ENCODE measurements at regions not wholly inside any gene's neighbourhood (a gene's known extent, or its start where the extent isn't known, plus 50 kb on each side); places are given as distances from the start of the nearest gene placed in this dataset.

DNA sequence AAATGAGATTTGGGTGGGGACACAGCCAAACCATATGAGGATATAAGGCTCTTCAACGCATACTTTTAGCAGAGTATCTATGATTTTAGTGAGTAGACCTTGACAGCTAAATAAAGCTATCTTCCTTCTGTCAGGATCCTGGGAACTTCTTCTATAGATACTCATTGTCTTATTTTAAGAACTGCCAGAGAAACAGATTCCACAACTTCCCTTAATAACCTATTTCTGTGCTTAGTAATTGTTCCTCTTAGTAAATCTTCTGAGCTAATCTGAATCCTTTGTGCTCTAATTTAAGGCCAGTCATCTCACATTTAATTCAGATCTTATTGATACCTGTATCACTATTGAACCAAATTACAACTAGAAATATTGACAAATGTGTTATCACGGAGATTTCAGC, 64.0 kb upstream of the CEP85L start:
- H3K4me2 ChIP-seq = no peak overlapping the region
- H4K20me1 ChIP-seq (ENCODE audit: insufficient read depth) = no peaks in the 10 kb centered on the region
- H3K36me3 ChIP-seq (ENCODE audit: insufficient read depth) = no peaks in the 10 kb centered on the region
- H3K27me3 ChIP-seq (ENCODE audit: insufficient read depth, low read depth) = no peaks in the 10 kb centered on the region
- H3K79me2 ChIP-seq (ENCODE audit: insufficient read depth, low read depth) = no peaks in the 10 kb centered on the region
- no peak overlapping the region for H3K9ac ChIP-seq
- TF ChIP-seq, protein P1, sequence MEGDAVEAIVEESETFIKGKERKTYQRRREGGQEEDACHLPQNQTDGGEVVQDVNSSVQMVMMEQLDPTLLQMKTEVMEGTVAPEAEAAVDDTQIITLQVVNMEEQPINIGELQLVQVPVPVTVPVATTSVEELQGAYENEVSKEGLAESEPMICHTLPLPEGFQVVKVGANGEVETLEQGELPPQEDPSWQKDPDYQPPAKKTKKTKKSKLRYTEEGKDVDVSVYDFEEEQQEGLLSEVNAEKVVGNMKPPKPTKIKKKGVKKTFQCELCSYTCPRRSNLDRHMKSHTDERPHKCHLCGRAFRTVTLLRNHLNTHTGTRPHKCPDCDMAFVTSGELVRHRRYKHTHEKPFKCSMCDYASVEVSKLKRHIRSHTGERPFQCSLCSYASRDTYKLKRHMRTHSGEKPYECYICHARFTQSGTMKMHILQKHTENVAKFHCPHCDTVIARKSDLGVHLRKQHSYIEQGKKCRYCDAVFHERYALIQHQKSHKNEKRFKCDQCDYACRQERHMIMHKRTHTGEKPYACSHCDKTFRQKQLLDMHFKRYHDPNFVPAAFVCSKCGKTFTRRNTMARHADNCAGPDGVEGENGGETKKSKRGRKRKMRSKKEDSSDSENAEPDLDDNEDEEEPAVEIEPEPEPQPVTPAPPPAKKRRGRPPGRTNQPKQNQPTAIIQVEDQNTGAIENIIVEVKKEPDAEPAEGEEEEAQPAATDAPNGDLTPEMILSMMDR (conservative IDR thresholded peaks at IDR 0.05; ENCODE audit: low read depth, low read length) = no peak
- H3K4me1 ChIP-seq (ENCODE audit: low read depth, poor library complexity, severe bottlenecking) = no peaks in the 10 kb centered on the region
- no peak overlapping the region for H3K4me3 ChIP-seq (IDR thresholded peaks at IDR 0.05; ENCODE audit: insufficient read depth, low read depth, low read length)
- H3K27ac ChIP-seq = no peak overlapping the region
- no peak overlapping the region for H2AFZ ChIP-seq (ENCODE audit: low read depth)

DNA sequence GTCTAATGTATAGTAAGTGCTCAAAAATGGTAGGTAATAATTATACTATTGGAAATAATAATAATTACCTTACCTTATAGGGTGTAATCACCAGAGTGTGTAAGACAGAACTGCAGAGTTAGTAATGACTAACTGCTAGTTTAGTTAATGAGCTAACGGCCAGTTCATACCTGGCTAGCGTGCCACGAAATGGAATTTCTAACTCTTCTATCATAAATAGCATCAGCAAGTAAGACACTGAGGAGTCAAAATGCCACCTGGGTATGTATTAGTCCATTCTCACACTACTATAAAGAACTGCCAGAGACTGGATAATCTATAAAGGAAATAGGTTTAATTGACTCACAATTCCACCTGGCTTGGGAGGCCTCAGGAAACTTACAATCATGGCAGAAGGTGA, 63.4 kb upstream of the CEP85L start:
- Histone ChIP-seq H4K20me1 (ENCODE audit: insufficient read depth) (no peaks in the 10 kb centered on the region), H3K9ac (no peak overlapping the region), H3K4me1 (ENCODE audit: low read depth, poor library complexity, severe bottlenecking) (no peaks in the 10 kb centered on the region), H3K4me2 (no peak overlapping the region), H3K4me3 (IDR thresholded peaks at IDR 0.05; ENCODE audit: insufficient read depth, low read depth, low read length) (no peak overlapping the region), H3K79me2 (ENCODE audit: insufficient read depth, low read depth) (no peaks in the 10 kb centered on the region), H3K36me3 (ENCODE audit: insufficient read depth) (no peaks in the 10 kb centered on the region), H2AFZ (ENCODE audit: low read depth) (no peak overlapping the region), H3K27me3 (ENCODE audit: insufficient read depth, low read depth) (no peaks in the 10 kb centered on the region), H3K27ac (no peak overlapping the region)
- TF ChIP-seq, protein P1 (conservative IDR thresholded peaks at IDR 0.05; ENCODE audit: low read depth, low read length) = no peak

DNA sequence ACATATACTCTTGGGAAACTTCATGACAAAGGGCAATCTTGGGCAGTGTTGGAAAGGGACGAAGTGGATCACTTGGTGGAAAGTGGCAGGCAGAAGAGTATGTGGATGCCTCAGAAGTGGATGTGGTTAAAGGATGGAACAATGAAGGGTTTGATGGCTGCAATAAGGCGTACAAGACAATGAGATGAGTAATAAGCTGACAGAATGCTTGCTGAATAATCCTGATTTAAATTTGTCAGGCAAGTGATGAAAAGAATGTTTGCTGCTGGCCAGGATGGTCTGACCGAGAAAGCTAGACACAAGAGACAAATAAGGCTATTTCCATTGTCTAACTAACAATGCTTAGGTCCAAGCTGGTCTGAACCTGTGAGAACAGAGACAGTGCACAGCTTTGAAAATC, 61.6 kb upstream of the CEP85L start:
- Histone ChIP-seq H3K9ac (no peak overlapping the region), H3K4me2 (no peak overlapping the region), H2AFZ (ENCODE audit: low read depth) (no peak overlapping the region), H4K20me1 (ENCODE audit: insufficient read depth) (no peaks in the 10 kb centered on the region), H3K36me3 (ENCODE audit: insufficient read depth) (no peaks in the 10 kb centered on the region), H3K79me2 (ENCODE audit: insufficient read depth, low read depth) (no peaks in the 10 kb centered on the region), H3K4me1 (ENCODE audit: low read depth, poor library complexity, severe bottlenecking) (no peaks in the 10 kb centered on the region), H3K4me3 (IDR thresholded peaks at IDR 0.05; ENCODE audit: insufficient read depth, low read depth, low read length) (no peak overlapping the region), H3K27ac (no peak overlapping the region), H3K27me3 (ENCODE audit: insufficient read depth, low read depth) (no peaks in the 10 kb centered on the region)
- TF ChIP-seq, protein P1 (conservative IDR thresholded peaks at IDR 0.05; ENCODE audit: low read depth, low read length) = no peak

DNA sequence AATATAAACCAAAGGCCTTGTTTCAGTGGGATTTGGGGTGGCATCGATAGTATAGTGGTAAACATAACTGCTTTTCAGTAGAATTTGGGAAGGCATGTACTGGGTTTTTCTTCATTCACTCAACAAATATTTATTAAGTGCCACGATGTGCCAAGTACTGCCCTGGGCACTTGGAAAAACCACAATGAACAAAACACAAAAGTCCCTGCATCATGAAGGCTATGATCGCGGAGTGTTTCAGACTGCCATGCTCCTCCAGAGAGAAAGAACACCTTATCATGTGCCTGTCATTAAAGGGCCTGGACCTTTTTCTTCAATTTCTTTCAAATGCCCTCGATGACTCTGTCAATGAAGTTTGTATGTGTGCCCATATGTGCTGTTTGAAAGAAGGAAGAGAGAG, 59.2 kb upstream of the CEP85L start:
- H4K20me1 ChIP-seq (ENCODE audit: insufficient read depth) = no peaks in the 10 kb centered on the region
- H3K4me1 ChIP-seq (ENCODE audit: low read depth, poor library complexity, severe bottlenecking) = peaks cover 10% of the 10 kb centered on the region
- H3K4me2 ChIP-seq = no peak overlapping the region
- no peaks in the 10 kb centered on the region for H3K36me3 ChIP-seq (ENCODE audit: insufficient read depth)
- TF ChIP-seq, protein P1 (conservative IDR thresholded peaks at IDR 0.05; ENCODE audit: low read depth, low read length) = no peak
- H3K27me3 ChIP-seq (ENCODE audit: insufficient read depth, low read depth) = no peaks in the 10 kb centered on the region
- H3K27ac ChIP-seq = no peak overlapping the region
- no peak overlapping the region for H3K9ac ChIP-seq
- H3K4me3 ChIP-seq (IDR thresholded peaks at IDR 0.05; ENCODE audit: insufficient read depth, low read depth, low read length) = no peak overlapping the region
- H3K79me2 ChIP-seq (ENCODE audit: insufficient read depth, low read depth) = no peaks in the 10 kb centered on the region
- no peak overlapping the region for H2AFZ ChIP-seq (ENCODE audit: low read depth)

All from KMS-11 (cell line).